Peyer's patch (tissue), 4 donors: ENCODE measurements at regions not wholly inside any gene's neighbourhood (a gene's known extent, or its start where the extent isn't known, plus 50 kb on each side); places are given as distances from the start of the nearest gene placed in this dataset.
"Not testable (repeated sequence)": the region's sequence is repeated elsewhere in the genome, so short reads cannot be mapped to it uniquely, and the experiment has no call there.

ENCODE experiments used
- POLR2A ChIP-seq, 2 donors: fragments of 450-650 bp; IDR thresholded peaks; one replicate each; pipeline ENCODE4 v1.5.1; 2017; ENCODE audit warnings: antibody characterized with exemption in 2 of 2, mild to moderate bottlenecking in 2 of 2, moderate library complexity in 2 of 2
- TF ChIP-seq, protein P1 (sequence below), 6 experiments: fragments of 450-650 bp in 4 of 6; fragments of 200-600 bp in 2 of 6; sonication (generic) in 1 of 6; IDR thresholded peaks; one replicate each; pipeline ENCODE4 v1.5.1; 2017 to 2019; ENCODE audit warnings: antibody characterized with exemption in 6 of 6, mild to moderate bottlenecking in 3 of 6, moderate library complexity in 1 of 6

DNA sequence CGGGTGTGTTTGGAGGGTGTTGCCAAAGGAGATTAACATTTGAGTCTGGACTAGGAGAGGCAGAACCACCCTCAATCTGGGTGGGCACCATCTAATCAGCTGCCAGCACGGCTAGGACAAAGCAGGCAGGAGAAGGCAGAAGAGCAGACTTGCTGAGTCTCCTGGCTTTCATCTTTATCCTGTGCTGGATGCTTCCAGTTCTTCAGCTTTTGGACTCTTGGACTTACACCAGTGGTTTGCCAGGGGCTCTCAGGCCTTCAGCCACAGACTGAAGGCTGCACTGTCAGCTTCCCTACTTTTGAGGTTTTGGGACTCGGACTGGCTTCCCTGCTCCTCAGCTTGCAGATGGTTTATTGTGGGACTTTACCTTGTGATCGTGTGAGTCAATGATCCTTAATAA is 70.4 kb upstream of the AGAP9 start:
- TF ChIP-seq, protein P1, sequence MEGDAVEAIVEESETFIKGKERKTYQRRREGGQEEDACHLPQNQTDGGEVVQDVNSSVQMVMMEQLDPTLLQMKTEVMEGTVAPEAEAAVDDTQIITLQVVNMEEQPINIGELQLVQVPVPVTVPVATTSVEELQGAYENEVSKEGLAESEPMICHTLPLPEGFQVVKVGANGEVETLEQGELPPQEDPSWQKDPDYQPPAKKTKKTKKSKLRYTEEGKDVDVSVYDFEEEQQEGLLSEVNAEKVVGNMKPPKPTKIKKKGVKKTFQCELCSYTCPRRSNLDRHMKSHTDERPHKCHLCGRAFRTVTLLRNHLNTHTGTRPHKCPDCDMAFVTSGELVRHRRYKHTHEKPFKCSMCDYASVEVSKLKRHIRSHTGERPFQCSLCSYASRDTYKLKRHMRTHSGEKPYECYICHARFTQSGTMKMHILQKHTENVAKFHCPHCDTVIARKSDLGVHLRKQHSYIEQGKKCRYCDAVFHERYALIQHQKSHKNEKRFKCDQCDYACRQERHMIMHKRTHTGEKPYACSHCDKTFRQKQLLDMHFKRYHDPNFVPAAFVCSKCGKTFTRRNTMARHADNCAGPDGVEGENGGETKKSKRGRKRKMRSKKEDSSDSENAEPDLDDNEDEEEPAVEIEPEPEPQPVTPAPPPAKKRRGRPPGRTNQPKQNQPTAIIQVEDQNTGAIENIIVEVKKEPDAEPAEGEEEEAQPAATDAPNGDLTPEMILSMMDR (IDR thresholded peaks at IDR 0.05): not testable (repeated sequence)
- not testable (repeated sequence) for TF ChIP-seq POLR2A (IDR thresholded peaks at IDR 0.05)
